OCI-LY3 (cell line): ENCODE measurements at regions not wholly inside any gene's neighbourhood (a gene's known extent, or its start where the extent isn't known, plus 50 kb on each side); places are given as distances from the start of the nearest gene placed in this dataset.

Experiments
- H2AFZ ChIP-seq: fragments of 200-600, 300-600 bp; shearing (Covaris generic); 2 replicates; pipeline ENCODE4 v1.6.0; 2014; ENCODE audit warnings: antibody characterized with exemption, low read depth, low read length
- H3K27ac ChIP-seq: fragments of 200-600, 300-600 bp; sonication (generic); 2 replicates; pipeline ENCODE4 v1.5.1; 2014; ENCODE audit warnings: mild to moderate bottlenecking, low read length, moderate library complexity, mixed read lengths
- H3K27me3 ChIP-seq: fragments of 200-600, 300-600 bp; sonication (generic); 2 replicates; pipeline ENCODE4 v1.6.1; 2014; ENCODE audit warnings: low read depth, low read length, mixed read lengths
- H3K36me3 ChIP-seq: fragments of 200-600, 300-600 bp; sonication (generic); replicated peaks from 2 replicates; pipeline ENCODE3; 2014; ENCODE audit warnings: low read depth, low read length, mixed read lengths
- H3K4me1 ChIP-seq: fragments of 300-600, 200-600 bp; sonication (generic); 2 replicates; pipeline ENCODE4 v1.6.1; 2014; ENCODE audit warnings: low read length, mixed read lengths
- H3K4me2 ChIP-seq: fragments of 200-600, 300-600 bp; sonication (generic); 2 replicates; pipeline ENCODE4 v1.6.1; 2014; ENCODE audit warnings: low read length, mixed read lengths
- H3K4me3 ChIP-seq: fragments of 300-600, 200-600 bp; sonication (generic); 2 replicates; pipeline ENCODE4 v1.5.1; 2014; ENCODE audit warnings: antibody characterized with exemption, mild to moderate bottlenecking, low read length, moderate library complexity
- H3K79me2 ChIP-seq: fragments of 300-600, 200-600 bp; shearing (Covaris generic); 2 replicates; pipeline ENCODE4 v1.6.1; 2014; ENCODE audit warnings: mild to moderate bottlenecking, low read length, mixed read lengths
- H3K9ac ChIP-seq: fragments of 300-600, 200-600 bp; shearing (Covaris generic); 2 replicates; pipeline ENCODE4 v1.6.0; 2014; ENCODE audit warnings: mild to moderate bottlenecking, low read length, moderate library complexity
- H3K9me3 ChIP-seq: fragments of 200-600, 300-600 bp; shearing (Covaris generic); 2 replicates; pipeline ENCODE4 v1.6.1; 2014; ENCODE audit warnings: low read length, mixed read lengths; ENCODE audit not compliant: insufficient read depth
- H4K20me1 ChIP-seq: fragments of 200-600, 300-600 bp; sonication (generic); 2 replicates; pipeline ENCODE4 v1.6.1; 2016; ENCODE audit warnings: low read length, mixed read lengths; ENCODE audit not compliant: insufficient read depth
- EZH2phosphoT487 ChIP-seq: fragments of 200-600 bp; shearing (Covaris generic); IDR thresholded peaks from 2 replicates; pipeline ENCODE4 v1.6.1; 2018; ENCODE audit warnings: antibody characterized with exemption, mixed run types, low read depth
- TF ChIP-seq, protein P1 (sequence below): fragments of 200-600, 300-600 bp; sonication (generic); IDR thresholded peaks from 2 replicates; pipeline ENCODE4 v1.5.1; 2014; ENCODE audit warnings: antibody characterized with exemption, low read length, low read depth

DNA sequence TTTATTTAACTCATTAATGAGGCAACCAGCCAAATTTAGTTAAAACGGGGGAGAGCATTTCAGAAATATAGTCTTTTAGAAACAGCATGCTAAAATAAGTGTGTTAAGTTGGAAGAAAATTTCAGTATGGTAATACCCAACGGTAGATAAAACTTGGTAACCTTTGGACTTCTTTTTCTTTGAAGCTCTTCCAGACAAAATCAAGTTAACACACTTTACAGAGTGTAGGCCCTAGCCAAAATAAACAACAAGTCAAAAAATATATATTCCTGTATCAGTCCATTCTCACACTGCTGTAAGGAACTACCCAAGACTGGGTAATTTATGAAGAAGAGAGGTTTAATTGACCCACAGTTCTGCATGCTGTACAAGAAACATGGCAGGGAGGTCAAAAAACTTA lies 279.6 kb downstream of the HIVEP2 start:
- Histone ChIP-seq H3K4me1 (no peaks in the 10 kb centered on the region), H2AFZ (no peak overlapping the region), H4K20me1 (no peaks in the 10 kb centered on the region), H3K79me2 (no peaks in the 10 kb centered on the region), H3K4me3 (no peak overlapping the region), H3K27me3 (no peaks in the 10 kb centered on the region), H3K27ac (no peak overlapping the region), H3K9me3 (no peaks in the 10 kb centered on the region), H3K36me3 (no peaks in the 10 kb centered on the region), H3K9ac (no peak overlapping the region), H3K4me2 (no peak overlapping the region)
- no peak for TF ChIP-seq EZH2phosphoT487
- TF ChIP-seq, protein P1, sequence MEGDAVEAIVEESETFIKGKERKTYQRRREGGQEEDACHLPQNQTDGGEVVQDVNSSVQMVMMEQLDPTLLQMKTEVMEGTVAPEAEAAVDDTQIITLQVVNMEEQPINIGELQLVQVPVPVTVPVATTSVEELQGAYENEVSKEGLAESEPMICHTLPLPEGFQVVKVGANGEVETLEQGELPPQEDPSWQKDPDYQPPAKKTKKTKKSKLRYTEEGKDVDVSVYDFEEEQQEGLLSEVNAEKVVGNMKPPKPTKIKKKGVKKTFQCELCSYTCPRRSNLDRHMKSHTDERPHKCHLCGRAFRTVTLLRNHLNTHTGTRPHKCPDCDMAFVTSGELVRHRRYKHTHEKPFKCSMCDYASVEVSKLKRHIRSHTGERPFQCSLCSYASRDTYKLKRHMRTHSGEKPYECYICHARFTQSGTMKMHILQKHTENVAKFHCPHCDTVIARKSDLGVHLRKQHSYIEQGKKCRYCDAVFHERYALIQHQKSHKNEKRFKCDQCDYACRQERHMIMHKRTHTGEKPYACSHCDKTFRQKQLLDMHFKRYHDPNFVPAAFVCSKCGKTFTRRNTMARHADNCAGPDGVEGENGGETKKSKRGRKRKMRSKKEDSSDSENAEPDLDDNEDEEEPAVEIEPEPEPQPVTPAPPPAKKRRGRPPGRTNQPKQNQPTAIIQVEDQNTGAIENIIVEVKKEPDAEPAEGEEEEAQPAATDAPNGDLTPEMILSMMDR, result no peak

DNA sequence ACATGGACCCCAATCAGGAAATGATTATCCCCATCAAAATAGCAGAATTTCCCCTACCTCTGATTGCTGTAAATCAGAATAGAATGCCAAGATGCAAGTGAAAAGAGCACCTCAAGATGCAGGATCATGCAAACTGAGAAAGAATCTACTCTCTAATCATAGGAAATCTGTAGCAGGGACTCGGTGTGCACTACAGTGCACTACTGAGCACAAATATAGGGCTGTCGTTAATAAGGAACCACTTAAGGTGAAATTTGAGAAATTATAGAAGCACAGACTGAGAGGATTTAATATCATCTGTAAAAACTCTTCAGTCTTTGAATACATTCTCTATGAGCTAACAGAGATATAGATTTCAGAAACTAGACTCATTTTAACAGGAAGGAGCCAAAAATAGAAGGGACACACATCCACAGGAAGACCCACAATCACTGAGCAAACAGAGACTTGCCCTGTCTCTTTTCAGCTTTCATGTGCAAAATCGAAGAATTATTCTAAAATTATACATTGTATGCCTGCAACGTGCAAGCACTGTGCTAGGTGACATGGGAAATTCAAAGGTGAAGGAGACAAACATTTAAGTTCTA lies 278.3 kb downstream of the HIVEP2 start:
- no peak overlapping the region for H3K4me3 ChIP-seq
- no peaks in the 10 kb centered on the region for H3K79me2 ChIP-seq
- no peak overlapping the region for H3K27ac ChIP-seq
- no peak overlapping the region for H2AFZ ChIP-seq
- H3K9me3 ChIP-seq, result no peaks in the 10 kb centered on the region
- TF ChIP-seq EZH2phosphoT487, result no peak
- TF ChIP-seq, protein P1, result no peak
- no peaks in the 10 kb centered on the region for H3K4me1 ChIP-seq
- no peak overlapping the region for H3K9ac ChIP-seq
- no peaks in the 10 kb centered on the region for H4K20me1 ChIP-seq
- no peak overlapping the region for H3K4me2 ChIP-seq
- H3K27me3 ChIP-seq, result no peaks in the 10 kb centered on the region
- no peaks in the 10 kb centered on the region for H3K36me3 ChIP-seq

DNA sequence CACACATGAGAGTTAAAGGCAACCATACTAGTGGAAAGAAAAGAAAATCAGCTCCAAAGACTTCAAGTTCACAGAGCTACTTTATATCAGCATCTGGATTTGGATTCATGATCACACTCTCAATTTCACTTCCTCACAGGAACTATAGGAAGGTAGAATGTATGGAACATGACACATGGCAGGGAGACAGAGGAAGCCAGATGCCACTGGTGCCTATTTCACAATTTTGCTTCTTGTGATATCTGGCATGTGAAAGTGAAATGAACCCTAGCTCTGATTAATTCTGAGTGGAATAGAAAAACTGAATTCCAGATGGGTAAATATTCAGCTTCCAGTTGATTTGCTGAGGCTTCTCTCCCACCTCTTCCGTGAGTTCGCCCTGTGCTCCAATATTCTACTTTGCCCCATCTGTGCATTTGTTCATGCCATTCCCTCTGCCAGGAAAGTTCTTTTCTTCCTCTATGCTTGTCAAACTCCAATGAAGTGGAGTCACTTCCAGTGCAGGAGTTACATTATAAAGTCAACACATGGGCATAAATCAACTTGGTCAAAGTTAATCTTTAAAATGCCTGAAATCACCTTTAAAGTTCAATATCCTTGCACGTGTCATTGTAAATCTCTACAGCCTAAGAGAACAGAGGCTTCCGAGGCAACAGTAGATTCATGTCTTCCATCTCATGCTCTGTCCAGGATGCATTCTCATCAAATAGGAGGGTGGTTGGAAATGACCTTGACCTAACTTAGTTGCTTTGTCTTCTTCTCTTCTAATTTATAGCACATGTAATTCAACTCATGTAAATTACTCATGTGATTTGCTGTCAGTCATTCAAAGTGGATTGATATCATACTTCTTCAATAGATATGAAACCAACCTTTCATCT lies 275.3 kb downstream of the HIVEP2 start:
- Histone ChIP-seq H3K4me2 (no peak overlapping the region), H2AFZ (no peak overlapping the region), H3K79me2 (no peaks in the 10 kb centered on the region)

DNA sequence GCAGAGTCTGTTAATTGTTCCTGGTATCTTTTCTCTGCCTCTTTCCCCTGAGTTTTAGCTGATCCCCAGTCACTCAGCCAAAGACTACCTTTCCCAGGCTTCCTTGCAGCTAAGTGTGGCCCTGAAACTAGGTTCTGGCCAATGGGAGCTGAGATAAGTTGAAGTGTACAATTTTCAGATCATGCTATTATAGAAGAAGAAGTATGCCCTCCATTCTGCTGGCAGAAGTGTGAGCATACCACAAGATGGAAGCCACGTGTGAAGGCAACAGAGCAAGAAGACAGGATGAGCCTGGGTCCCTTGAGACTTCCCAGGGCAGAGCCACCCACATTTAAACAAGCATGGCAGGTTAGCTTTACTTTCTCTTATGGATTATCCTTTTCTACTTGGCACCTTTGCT lies 273.2 kb downstream of the HIVEP2 start:
- Histone ChIP-seq H3K27me3 (no peaks in the 10 kb centered on the region), H3K27ac (no peak overlapping the region), H3K4me3 (no peak overlapping the region), H3K4me1 (no peaks in the 10 kb centered on the region), H3K9ac (no peak overlapping the region), H3K9me3 (no peaks in the 10 kb centered on the region), H4K20me1 (no peaks in the 10 kb centered on the region), H3K4me2 (no peak overlapping the region), H3K79me2 (no peaks in the 10 kb centered on the region), H2AFZ (no peak overlapping the region), H3K36me3 (no peaks in the 10 kb centered on the region)
- TF ChIP-seq, protein P1, result no peak
- TF ChIP-seq EZH2phosphoT487, result no peak

More for the DNA sequence above, 275.3 kb downstream of the HIVEP2 start:
- H3K9me3 ChIP-seq, result no peaks in the 10 kb centered on the region
- no peaks in the 10 kb centered on the region for H3K36me3 ChIP-seq
- no peak overlapping the region for H3K4me3 ChIP-seq
- H3K27me3 ChIP-seq, result no peaks in the 10 kb centered on the region
- no peak overlapping the region for H3K9ac ChIP-seq
- no peak for TF ChIP-seq EZH2phosphoT487
- TF ChIP-seq, protein P1, result no peak
- no peak overlapping the region for H3K27ac ChIP-seq
- H3K4me1 ChIP-seq, result no peaks in the 10 kb centered on the region
- H4K20me1 ChIP-seq, result no peaks in the 10 kb centered on the region
